Right lobe of liver (tissue), 6 donors: ENCODE measurements at regions not wholly inside any gene's neighbourhood (a gene's known extent, or its start where the extent isn't known, plus 50 kb on each side); places are given as distances from the start of the nearest gene placed in this dataset.

Experiments used
- ATAC-seq, 4 donors: fragments of 200-7000 bp; cut with Tn5 transposase; one replicate each; pipeline ENCODE4 v1.9.1; 2020; ENCODE audit warnings: mild to moderate bottlenecking in 4 of 4, moderate library complexity in 4 of 4
- DNase-seq, 3 donors: peaks; one replicate each; pipeline ENCODE4 v3.0.0-alpha.2; 2020
- H3K27ac ChIP-seq, 3 donors: fragments of 200-600 bp; one replicate each; pipeline ENCODE4 v1.8.0; 2022
- H3K27me3 ChIP-seq, 2 donors: fragments of 200-600 bp; one replicate each; pipeline ENCODE4 v1.8.0; 2022
- H3K36me3 ChIP-seq, 4 donors: fragments of 200-600 bp; sonication (generic) in 1 of 4; one replicate each; pipeline versions ENCODE4 v1.5.1 to v1.8.0; 2017 to 2022; ENCODE audit warnings: control low read depth in 1 of 4
- H3K4me1 ChIP-seq, 4 donors: fragments of 200-600 bp; sonication (generic) in 1 of 4; one replicate each; pipeline versions ENCODE4 v1.5.1 to v1.8.0; 2017 to 2022; ENCODE audit warnings: control low read depth in 1 of 4
- H3K4me3 ChIP-seq, 3 donors: fragments of 200-600 bp; one replicate each; pipeline ENCODE4 v1.8.0; 2022
- H3K9me3 ChIP-seq, 4 donors: fragments of 200-600 bp; sonication (generic) in 1 of 4; one replicate each; pipeline versions ENCODE4 v1.5.1 to v1.8.0; 2017 to 2022; ENCODE audit warnings: control low read depth in 1 of 4
- POLR2A ChIP-seq: fragments of 450-650 bp; IDR thresholded peaks from one replicate; pipeline ENCODE4 v1.6.1; 2017; ENCODE audit warnings: antibody characterized with exemption, mild to moderate bottlenecking
- WGBS: methylation state at CpG from one replicate; pipeline ENCODE4 v1.1.6; 2018; ENCODE audit warnings: low coverage, low lambda C conversion rate; ENCODE audit not compliant: insufficient coverage; ENCODE audit errors: missing lambda C conversion rate; 5-methylcytosine and 5-hydroxymethylcytosine counted together
- intact Hi-C, 2 donors: fragments of 100-400 bp; cut with DNase I; formaldehyde crosslinking; loops; one replicate each; pipeline versions ENCODE4 v1.11.2 to v1.14.1; 2022
- TF ChIP-seq, protein P1 (sequence below), 4 donors: fragments of 200-600 bp in 3 of 4; fragments of 450-650 bp in 1 of 4; IDR thresholded peaks; one replicate each; pipeline versions ENCODE4 v1.5.1 to v1.8.0; 2016 to 2022; ENCODE audit warnings: antibody characterized with exemption in 4 of 4, mild to moderate bottlenecking in 2 of 4
- donor health status: DM: no; HTN: yes; CAD: no.
- donor health status: DM: no; HTN: no; CAD: no.
- donor health status: DM: no; HTN: no; CAD: no.
- donor health status: DM: no; HTN: yes; CAD: no.
- donor health status: DM: no; HTN: yes; CAD: no.

DNA sequence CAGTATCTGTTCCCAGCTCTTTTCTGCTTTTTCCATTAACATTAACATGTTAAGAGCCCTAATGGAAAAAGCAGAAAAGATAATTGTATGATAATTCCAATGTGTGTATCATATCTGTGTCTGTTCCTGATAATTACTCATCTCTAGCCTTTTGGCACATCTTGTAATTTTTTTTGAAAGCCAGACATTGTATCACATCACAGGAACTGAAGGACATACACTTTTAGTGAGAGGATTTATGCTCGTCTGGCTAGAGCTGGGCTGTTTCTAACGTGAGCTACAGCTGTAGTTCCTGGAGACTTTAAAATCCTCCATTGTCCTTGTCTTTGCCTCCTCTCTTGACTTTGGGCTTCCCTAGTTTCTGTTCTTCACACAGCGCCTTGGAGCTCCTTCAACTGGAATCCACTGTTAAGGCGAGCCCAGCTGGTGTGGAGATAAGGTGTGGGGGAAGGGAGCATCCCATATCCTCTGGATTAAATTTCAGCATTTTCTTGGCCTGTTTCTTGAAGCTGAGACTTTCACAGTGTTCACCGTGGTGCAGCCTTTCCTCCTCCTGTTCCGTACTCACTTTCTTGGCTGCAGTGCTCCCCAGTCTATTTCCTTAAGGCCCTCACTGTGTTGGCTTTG is 211.5 kb downstream of the GALR1 start:
- peak in 1 of 4 donors; percentile 25 for ATAC-seq
- WGBS, result 30% methylated on average over 6 of the region's 6 CpGs
- no peak for TF ChIP-seq POLR2A
- TF ChIP-seq, protein P1, sequence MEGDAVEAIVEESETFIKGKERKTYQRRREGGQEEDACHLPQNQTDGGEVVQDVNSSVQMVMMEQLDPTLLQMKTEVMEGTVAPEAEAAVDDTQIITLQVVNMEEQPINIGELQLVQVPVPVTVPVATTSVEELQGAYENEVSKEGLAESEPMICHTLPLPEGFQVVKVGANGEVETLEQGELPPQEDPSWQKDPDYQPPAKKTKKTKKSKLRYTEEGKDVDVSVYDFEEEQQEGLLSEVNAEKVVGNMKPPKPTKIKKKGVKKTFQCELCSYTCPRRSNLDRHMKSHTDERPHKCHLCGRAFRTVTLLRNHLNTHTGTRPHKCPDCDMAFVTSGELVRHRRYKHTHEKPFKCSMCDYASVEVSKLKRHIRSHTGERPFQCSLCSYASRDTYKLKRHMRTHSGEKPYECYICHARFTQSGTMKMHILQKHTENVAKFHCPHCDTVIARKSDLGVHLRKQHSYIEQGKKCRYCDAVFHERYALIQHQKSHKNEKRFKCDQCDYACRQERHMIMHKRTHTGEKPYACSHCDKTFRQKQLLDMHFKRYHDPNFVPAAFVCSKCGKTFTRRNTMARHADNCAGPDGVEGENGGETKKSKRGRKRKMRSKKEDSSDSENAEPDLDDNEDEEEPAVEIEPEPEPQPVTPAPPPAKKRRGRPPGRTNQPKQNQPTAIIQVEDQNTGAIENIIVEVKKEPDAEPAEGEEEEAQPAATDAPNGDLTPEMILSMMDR (IDR thresholded peaks at IDR 0.05), result no peak

DNA sequence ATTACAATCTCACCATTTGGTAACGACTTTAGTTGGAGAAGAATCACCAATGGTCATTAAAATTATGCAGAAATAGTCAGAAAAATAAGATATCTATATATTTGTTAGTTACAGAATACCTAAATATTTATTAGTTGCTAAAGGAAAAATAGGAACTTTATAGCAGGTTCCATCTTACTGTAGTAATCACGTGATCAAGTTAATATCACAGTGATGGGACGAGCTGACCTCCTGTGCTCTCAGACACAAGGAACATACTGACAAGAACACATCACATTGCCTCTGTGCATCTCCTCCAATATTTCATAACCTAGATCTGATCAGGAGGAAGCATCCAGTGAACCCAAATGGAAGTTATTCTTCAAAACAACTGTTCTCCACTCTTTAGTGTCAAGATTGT is 215.3 kb downstream of the GALR1 start:
- ATAC-seq (no peak), DNase-seq (no peak)
- no peaks in the 10 kb centered on the region for H3K4me1 ChIP-seq
- intact Hi-C loops, result no loop called here
- no peaks in the 10 kb centered on the region for H3K36me3 ChIP-seq
- H3K27ac ChIP-seq, result no peak overlapping the region
- 31% methylated on average over 3 of the region's 3 CpGs for WGBS
- H3K9me3 ChIP-seq, result no peaks in the 10 kb centered on the region
- H3K4me3 ChIP-seq, result no peak overlapping the region
- TF ChIP-seq, protein P1 (IDR thresholded peaks at IDR 0.05), result no peak
- no peak for TF ChIP-seq POLR2A
- no peaks in the 10 kb centered on the region for H3K27me3 ChIP-seq

More for the DNA sequence above, 211.5 kb downstream of the GALR1 start:
- intact Hi-C loops, result no loop called here
- Histone ChIP-seq H3K4me1 (no peaks in the 10 kb centered on the region), H3K4me3 (no peak overlapping the region), H3K27ac (no peak overlapping the region), H3K36me3 (no peaks in the 10 kb centered on the region), H3K27me3 (no peaks in the 10 kb centered on the region), H3K9me3 (no peaks in the 10 kb centered on the region)
- no peak for DNase-seq

DNA sequence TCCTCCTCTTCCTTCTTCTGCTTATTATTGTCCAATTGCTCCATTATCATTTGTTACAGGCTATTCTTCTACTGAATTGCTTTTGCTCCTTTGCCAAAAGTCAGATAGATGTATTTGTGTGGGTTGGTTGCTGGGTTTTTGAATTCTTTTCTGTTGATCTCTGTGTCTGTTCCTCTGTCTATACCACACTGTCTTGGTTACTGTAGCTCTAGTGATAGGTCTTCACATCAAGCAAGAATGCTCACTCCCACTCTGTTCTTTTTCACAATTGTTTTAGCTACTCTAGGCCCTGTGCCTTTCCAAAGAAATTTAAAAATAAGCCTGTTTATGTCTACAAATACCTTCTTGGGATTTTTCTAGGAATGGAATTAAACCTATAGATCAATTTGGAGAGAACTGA is 217.2 kb downstream of the GALR1 start:
- no peaks in the 10 kb centered on the region for H3K36me3 ChIP-seq
- DNase-seq, result no peak
- TF ChIP-seq, protein P1 (IDR thresholded peaks at IDR 0.05), result no peak
- no peak for TF ChIP-seq POLR2A
- H3K9me3 ChIP-seq, result no peaks in the 10 kb centered on the region
- no peak overlapping the region for H3K4me3 ChIP-seq
- no peaks in the 10 kb centered on the region for H3K4me1 ChIP-seq
- H3K27me3 ChIP-seq, result no peaks in the 10 kb centered on the region
- intact Hi-C loops, result no loop called here
- ATAC-seq, result no peak
- H3K27ac ChIP-seq, result no peak overlapping the region

DNA sequence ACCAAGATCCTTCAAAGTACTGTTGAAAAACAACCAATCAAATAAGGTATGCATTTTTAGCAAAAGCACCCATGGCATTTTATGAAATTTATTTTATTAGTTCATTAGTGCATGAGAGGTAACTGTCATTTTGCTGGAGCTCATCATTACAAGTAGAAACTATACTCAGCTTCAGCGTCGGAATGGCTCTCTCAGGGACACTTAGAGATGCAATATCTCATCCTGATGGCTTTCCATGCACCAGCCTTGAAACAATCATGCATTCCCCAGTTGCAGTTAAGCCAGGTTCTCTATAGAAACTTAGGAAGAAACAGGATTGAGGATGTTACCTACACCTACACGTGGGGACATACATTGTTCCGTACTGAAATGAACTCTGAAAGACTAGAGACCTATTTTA is 219.5 kb downstream of the GALR1 start:
- intact Hi-C loops, result no loop called here
- Histone ChIP-seq H3K27ac (no peak overlapping the region), H3K27me3 (no peaks in the 10 kb centered on the region), H3K4me1 (no peaks in the 10 kb centered on the region), H3K36me3 (no peaks in the 10 kb centered on the region), H3K9me3 (no peaks in the 10 kb centered on the region), H3K4me3 (no peak overlapping the region)
- ATAC-seq (no peak), DNase-seq (no peak)
- WGBS, result 64% methylated on average over 4 of the region's 4 CpGs
- TF ChIP-seq POLR2A, result no peak
- TF ChIP-seq, protein P1 (IDR thresholded peaks at IDR 0.05), result peak in 1 of 4 donors; percentile 1
